ENCODE measurements at regions not wholly inside any gene's neighbourhood (a gene's known extent, or its start where the extent isn't known, plus 50 kb on each side); places are given as distances from the start of the nearest gene placed in this dataset.

DNA sequence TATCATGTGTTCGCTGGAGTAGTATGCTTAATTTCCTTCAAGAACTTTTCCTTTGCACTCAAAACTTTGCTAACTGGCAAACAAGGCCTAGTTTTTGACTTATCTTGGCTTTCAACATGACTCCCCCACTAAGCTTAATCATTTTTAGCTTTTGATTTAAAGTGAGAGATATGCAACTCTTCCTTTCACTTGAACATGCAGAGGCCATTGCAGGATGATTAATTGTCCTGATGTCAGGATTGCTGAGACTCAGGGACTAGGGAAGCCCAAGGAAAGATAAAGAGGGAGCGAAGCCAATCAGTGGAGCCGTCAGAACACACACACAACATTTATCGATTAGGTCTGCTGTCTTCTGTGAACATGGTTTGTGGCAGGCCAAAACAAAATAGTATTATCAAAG is 491.4 kb downstream of the CBLN4 start:
- in situ Hi-C loops (cut with MboI) = no loop called here
- no TSS peak for BruUV-seq (replicated peaks)
- ATAC-seq (no peak), DNase-seq (ENCODE audit: low read depth, low spot score) (no peak), FAIRE-seq (no peak)
- Histone ChIP-seq H3K9me3 (replicated peaks; ENCODE audit: control insufficient read depth, insufficient read depth, low read length) (no peaks in the 10 kb centered on the region), H3K27ac (ENCODE audit: control insufficient read depth, insufficient read depth) (no peak overlapping the region), H3K27me3 (replicated peaks in 1 of 2; ENCODE audit: control insufficient read depth in 2 of 2, insufficient read depth in 2 of 2, low read length in 1 of 2) (no peaks in the 10 kb centered on the region), H3K4me3 (no peak overlapping the region), H3K36me3 (ENCODE audit: control insufficient read depth in 2 of 2, insufficient read depth in 2 of 2, low read length in 1 of 2) (no peaks in the 10 kb centered on the region), H3K9ac (ENCODE audit: control insufficient read depth, insufficient read depth, low read length) (no peak overlapping the region), H3K79me2 (ENCODE audit: control insufficient read depth, insufficient read depth, low read length) (no peaks in the 10 kb centered on the region), H2AFZ (ENCODE audit: control insufficient read depth, low read depth, low read length) (no peak overlapping the region), H4K20me1 (ENCODE audit: control insufficient read depth, insufficient read depth) (no peaks in the 10 kb centered on the region), H3K4me2 (ENCODE audit: control insufficient read depth, insufficient read depth) (no peak overlapping the region), H3K4me1 (ENCODE audit: control insufficient read depth, insufficient read depth, low read length) (no peaks in the 10 kb centered on the region)
- intact Hi-C loops (cut with micrococcal nuclease; ENCODE audit: unreplicated experiment) = no loop called here
- ChIA-PET RAD21 (ENCODE audit: unreplicated experiment) (no interaction called here), CTCF (no interaction called here), SMC1A (ENCODE audit: uncharacterized antibody, unreplicated experiment) (no interaction called here), POLR2A (no interaction called here)
- TF ChIP-seq, protein P1, sequence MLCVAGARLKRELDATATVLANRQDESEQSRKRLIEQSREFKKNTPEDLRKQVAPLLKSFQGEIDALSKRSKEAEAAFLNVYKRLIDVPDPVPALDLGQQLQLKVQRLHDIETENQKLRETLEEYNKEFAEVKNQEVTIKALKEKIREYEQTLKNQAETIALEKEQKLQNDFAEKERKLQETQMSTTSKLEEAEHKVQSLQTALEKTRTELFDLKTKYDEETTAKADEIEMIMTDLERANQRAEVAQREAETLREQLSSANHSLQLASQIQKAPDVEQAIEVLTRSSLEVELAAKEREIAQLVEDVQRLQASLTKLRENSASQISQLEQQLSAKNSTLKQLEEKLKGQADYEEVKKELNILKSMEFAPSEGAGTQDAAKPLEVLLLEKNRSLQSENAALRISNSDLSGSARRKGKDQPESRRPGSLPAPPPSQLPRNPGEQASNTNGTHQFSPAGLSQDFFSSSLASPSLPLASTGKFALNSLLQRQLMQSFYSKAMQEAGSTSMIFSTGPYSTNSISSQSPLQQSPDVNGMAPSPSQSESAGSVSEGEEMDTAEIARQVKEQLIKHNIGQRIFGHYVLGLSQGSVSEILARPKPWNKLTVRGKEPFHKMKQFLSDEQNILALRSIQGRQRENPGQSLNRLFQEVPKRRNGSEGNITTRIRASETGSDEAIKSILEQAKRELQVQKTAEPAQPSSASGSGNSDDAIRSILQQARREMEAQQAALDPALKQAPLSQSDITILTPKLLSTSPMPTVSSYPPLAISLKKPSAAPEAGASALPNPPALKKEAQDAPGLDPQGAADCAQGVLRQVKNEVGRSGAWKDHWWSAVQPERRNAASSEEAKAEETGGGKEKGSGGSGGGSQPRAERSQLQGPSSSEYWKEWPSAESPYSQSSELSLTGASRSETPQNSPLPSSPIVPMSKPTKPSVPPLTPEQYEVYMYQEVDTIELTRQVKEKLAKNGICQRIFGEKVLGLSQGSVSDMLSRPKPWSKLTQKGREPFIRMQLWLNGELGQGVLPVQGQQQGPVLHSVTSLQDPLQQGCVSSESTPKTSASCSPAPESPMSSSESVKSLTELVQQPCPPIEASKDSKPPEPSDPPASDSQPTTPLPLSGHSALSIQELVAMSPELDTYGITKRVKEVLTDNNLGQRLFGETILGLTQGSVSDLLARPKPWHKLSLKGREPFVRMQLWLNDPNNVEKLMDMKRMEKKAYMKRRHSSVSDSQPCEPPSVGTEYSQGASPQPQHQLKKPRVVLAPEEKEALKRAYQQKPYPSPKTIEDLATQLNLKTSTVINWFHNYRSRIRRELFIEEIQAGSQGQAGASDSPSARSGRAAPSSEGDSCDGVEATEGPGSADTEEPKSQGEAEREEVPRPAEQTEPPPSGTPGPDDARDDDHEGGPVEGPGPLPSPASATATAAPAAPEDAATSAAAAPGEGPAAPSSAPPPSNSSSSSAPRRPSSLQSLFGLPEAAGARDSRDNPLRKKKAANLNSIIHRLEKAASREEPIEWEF (IDR thresholded peaks at IDR 0.05; ENCODE audit: insufficient replicate concordance, low read depth, low read length) = no peak
- TF ChIP-seq TCF7 (IDR thresholded peaks at IDR 0.05; ENCODE audit: borderline replicate concordance) (no peak), SPI1 (IDR thresholded peaks at IDR 0.05; ENCODE audit: borderline replicate concordance, insufficient read depth, low read depth, low read length) (no peak), ESRRA (IDR thresholded peaks at IDR 0.05; ENCODE audit: low read length) (no peak), NRF1 (conservative IDR thresholded peaks at IDR 0.05; ENCODE audit: low read depth, low read length) (no peak), ZNF207 (IDR thresholded peaks at IDR 0.05; ENCODE audit: borderline replicate concordance) (no peak), ZNF217 (IDR thresholded peaks at IDR 0.05) (no peak), CHD2 (IDR thresholded peaks at IDR 0.05; ENCODE audit: borderline replicate concordance, low read depth, low read length) (no peak), PAX8 (IDR thresholded peaks at IDR 0.05) (no peak), LARP7 (IDR thresholded peaks at IDR 0.05) (no peak)
- TF ChIP-seq, protein P2, sequence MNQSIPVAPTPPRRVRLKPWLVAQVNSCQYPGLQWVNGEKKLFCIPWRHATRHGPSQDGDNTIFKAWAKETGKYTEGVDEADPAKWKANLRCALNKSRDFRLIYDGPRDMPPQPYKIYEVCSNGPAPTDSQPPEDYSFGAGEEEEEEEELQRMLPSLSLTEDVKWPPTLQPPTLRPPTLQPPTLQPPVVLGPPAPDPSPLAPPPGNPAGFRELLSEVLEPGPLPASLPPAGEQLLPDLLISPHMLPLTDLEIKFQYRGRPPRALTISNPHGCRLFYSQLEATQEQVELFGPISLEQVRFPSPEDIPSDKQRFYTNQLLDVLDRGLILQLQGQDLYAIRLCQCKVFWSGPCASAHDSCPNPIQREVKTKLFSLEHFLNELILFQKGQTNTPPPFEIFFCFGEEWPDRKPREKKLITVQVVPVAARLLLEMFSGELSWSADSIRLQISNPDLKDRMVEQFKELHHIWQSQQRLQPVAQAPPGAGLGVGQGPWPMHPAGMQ (IDR thresholded peaks at IDR 0.05; ENCODE audit: borderline replicate concordance) = no peak
- TF ChIP-seq, protein P3, sequence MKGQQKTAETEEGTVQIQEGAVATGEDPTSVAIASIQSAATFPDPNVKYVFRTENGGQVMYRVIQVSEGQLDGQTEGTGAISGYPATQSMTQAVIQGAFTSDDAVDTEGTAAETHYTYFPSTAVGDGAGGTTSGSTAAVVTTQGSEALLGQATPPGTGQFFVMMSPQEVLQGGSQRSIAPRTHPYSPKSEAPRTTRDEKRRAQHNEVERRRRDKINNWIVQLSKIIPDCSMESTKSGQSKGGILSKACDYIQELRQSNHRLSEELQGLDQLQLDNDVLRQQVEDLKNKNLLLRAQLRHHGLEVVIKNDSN (IDR thresholded peaks at IDR 0.05; ENCODE audit: borderline replicate concordance, extremely low read length, insufficient read depth, low read depth, low read length) = no peak
- 28% methylated on average over 4 of the region's 4 CpGs for WGBS (ENCODE audit: insufficient coverage, insufficient replicate concordance, low lambda C conversion rate, missing lambda C conversion rate)

All from GM12878 (cell line).